HG03457 (cell line): ENCODE measurements at regions not wholly inside any gene's neighbourhood (a gene's known extent, or its start where the extent isn't known, plus 50 kb on each side); places are given as distances from the start of the nearest gene placed in this dataset.
"Not testable (repeated sequence)": the region's sequence is repeated elsewhere in the genome, so short reads cannot be mapped to it uniquely, and the experiment has no call there.

Experiments used
- ATAC-seq: cut with Tn5 transposase; IDR thresholded peaks from one replicate; pipeline ENCODE4 v1.9.1; 2021; ENCODE audit warnings: moderate number of reproducible peaks; ENCODE audit not compliant: unreplicated experiment

DNA sequence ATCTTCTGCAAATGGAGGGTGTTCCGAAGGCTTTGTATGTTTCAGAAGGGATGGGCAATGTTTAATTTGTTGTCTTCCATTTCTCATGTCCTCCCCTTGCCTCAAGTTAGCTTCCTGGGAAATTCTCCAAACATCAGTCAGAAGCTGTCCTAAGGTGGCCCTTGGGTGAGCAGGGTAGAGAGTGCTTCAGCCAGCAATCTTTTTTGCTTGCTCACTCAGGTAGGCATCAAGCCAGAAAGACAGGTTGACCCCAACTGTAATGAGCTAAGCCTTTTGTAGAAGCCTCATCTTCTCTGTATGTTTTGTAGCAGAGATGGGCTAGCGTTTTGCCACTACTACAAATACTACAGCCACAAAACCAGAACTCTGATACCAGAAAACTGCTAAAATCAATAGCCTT, 321.5 kb upstream of the FAM78B start:
- ATAC-seq: no peak

GRCh38 chr1:166489356-166489669, 322.5 kb upstream of the FAM78B start:
- no peak for ATAC-seq

DNA sequence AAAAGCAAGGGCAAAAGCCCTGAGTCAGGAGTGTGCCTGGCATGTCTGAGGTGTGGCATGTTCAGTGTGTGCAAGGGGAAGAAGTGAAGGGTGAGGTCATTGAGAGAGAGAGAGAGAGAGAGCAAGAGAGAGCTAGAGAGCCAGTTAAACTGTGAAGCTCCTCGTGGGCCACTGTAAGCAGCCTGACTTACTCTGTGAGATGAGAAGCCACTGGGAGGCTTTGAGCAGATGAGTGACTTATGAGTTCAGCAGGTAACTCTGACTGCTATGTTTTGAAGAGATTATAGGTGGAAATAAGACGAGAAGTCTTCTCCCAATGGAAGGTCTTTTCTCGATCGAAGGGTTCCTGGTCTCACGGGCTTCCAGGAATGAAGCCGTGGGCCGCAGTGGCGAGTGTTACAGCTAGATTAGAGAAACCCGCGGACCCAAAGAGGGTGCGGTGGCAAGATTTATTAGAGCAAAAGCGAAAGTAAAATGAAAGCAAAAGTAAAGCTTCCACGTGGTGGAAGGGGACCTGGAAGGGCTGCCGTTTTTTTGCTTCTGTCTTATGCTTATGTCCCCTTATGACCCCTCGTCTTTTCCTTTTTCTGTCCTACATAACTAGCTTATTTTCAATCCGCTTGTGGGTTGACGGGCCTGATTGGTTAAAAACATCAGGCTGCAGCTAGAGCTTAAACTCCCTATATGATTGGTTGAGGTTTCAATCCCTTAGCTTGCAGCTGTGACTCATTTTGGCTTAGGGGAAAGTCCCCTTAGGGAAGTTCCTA, 323.1 kb upstream of the FAM78B start:
- ATAC-seq: peak; percentile 64

DNA sequence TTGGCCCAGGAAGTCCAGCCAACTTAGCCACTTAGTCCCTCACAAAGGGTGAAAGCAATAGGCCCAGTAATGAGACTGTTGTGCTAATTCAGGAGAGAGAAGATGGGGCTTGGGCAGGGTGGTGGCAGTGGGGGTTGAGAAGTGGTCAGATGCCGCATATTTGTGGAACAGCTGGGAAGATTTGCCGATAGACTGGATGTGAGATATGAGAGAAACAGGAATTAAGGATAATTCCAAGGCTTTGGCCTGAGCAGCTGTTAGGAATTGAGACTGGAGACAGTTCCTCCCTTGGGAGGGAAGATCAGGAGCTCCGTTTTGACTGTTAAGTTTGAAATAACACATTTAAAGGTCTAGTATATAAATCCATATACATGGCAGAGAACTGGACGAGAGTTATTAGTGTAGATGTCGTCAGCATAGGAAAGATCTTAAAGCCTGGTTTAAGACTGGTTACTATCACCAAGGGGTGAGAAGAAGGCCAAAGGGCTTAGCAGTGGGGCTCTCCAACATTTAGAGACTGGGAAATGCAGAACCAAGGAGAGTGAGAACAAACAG, 323.7 kb upstream of the FAM78B start:
- no peak for ATAC-seq

GRCh38 chr1:166493765-166494164, 327.0 kb upstream of the FAM78B start:
- not testable (repeated sequence) for ATAC-seq

DNA sequence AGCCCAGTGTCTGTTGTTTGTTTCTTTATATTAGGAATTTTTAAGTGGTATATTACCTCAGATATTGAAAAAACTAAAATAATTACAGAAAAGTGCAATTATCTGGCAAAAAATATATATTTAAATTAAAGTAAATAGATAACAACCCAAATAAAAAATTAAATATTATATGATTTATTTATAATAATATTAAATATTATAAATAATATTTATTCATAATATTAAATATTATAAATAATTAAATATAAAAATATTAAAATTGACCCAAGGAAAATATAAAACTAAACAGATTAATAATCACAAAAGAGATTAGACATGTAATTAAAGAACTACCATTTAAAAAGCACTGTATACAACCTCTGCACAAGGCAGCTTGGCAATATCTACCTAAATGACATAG, 331.9 kb upstream of the POGK start:
- no peak for ATAC-seq

- no peak for ATAC-seq
Measured at GRCh38 chr1:166511761-166512160, 327.5 kb upstream of the POGK start.

DNA sequence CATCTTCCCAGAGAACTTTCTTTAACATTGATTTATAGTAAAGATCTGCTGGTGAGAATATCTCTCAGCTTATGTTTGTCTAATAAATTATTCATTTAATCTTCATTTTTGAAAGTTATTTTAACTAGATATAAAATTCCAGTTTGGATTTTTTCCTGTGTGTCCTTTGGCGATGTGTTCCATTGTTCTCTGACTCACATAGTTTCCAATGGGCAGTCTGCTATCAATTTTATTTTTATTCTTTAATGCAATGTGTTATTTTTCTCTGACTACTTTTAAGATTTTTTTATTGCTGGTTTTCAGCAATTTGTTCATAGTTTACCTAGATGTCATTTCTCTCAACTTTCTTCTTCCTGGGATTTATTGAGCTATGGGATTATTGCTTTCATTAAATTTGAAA, 325.2 kb upstream of the POGK start:
- ATAC-seq: no peak

- no peak for ATAC-seq
Measured at GRCh38 chr1:166527752-166528151, 311.5 kb upstream of the POGK start.

- no peak for ATAC-seq
Measured at GRCh38 chr1:166538646-166539045, 300.6 kb upstream of the POGK start.

DNA sequence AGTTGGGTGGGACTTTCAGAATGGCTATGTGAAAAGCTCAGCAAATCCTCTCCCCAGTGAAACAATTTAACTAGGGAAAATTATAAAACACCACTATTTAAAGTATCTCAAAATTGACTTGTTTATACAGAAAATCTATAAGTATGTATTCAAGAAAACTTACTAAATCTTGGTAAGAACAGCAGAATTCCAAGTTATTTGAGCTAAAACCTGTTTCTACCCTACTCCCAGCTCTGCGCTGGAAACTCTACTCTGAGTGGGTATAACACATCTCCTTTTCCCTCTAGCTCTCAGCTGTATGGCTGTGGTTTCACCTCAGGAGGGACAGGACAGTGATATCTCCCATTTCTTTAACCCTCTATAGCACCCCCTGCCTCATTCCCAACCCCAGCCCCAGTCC, 295.2 kb upstream of the POGK start:
- no peak for ATAC-seq

DNA sequence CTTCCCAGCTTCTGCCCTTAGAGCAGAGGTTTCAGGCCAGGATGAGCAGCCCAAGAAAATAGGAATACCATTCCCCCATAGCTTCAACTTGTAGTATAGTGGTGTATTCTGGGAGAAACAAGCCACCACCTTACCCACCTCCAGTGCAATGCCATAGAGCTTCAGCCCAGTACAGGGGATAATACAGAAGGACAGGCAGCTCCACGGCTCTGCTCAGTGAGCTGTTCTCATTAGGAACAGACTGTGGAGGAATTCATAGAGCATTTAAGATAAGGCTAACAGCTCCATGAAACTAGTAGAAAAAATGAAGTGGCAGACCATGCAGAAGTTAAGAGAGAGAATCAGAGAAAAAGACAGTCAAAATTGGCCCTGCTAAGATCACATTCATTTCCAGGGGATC, 294.7 kb upstream of the POGK start:
- no peak for ATAC-seq

- no peak for ATAC-seq
Measured at GRCh38 chr1:166552706-166553105, 286.6 kb upstream of the POGK start.

- ATAC-seq: no peak
Measured at GRCh38 chr1:166570954-166571353, 268.3 kb upstream of the POGK start.

- ATAC-seq: no peak
Measured at GRCh38 chr1:166573199-166573598, 266.1 kb upstream of the POGK start.

DNA sequence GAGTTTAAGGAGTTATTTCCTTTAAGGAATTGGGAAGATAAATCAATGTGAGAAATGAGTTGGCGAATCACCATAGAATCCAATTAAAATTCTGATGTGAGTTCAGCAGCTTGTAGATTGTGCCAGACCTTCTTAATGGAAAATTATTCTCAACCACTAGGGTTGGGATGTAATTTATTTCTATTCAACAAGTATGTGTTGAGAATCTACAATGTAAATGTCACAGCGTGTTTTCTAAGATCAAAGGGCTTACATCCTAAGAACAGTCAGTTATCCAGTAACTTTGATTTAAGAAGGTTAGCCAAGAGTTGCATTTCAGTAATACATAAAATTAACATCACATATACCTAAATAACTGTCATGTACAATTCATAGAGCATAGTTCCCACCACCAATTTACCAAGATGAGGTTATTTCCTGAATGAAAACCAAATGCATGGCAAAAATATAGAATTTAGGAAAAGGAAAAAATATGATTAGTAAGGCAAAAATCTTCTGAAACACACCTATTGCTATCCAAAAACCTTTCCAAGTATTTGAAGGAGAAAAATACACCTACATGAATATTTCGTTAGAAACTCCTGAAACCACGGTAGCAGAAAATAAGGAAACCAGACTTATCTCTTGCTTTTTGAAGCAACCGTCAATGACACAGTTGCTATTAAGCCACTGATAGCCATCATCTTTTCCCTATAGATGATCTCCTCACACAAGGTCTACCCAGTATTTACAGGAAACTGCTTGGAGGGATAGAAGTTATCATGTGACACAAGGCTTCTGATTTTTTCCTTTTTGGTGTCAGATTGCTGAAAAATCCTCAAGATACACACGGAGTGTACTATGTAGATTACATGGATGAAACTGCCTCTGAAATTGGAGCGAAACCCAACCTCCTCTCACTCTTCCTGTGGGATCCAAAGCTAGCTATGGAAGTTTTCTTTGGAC, 259.4 kb upstream of the POGK start:
- no peak for ATAC-seq

- no peak for ATAC-seq
Measured at GRCh38 chr1:166588741-166589140, 250.5 kb upstream of the POGK start.

DNA sequence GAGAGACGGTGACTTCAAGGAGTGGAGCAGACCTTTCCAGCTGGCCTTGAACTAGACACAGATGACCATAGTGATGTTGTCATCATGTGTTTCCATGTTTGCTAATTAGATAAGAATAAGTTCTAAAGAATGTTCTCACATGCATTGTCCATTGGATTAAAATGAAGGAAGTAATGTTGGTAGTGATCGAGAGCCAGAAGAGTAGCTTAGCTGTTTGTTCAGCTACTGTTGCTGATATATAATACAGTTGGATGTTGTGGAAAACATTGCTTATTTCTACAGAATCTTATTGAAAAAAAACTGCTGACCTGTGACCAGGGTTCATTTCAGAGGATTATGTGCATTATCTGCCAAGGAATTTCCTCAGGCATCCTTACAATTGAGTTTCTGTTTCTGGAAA, 249.1 kb upstream of the POGK start:
- ATAC-seq: no peak

GRCh38 chr1:166594646-166595045, 244.6 kb upstream of the POGK start:
- no peak for ATAC-seq

- ATAC-seq: no peak
Measured at GRCh38 chr1:166597516-166597915, 241.8 kb upstream of the POGK start.

- no peak for ATAC-seq
Measured at GRCh38 chr1:166600574-166600973, 238.7 kb upstream of the POGK start.
